Progenitor cell of endocrine pancreas (in vitro differentiated cells): ENCODE measurements at regions not wholly inside any gene's neighbourhood (a gene's known extent, or its start where the extent isn't known, plus 50 kb on each side); places are given as distances from the start of the nearest gene placed in this dataset.
"Not testable (repeated sequence)": the region's sequence is repeated elsewhere in the genome, so short reads cannot be mapped to it uniquely, and the experiment has no call there.

Experiments used
- DNase-seq: peaks from one replicate; pipeline ENCODE4 v3.0.0; 2021; ENCODE audit warnings: low spot score; ENCODE audit not compliant: unreplicated experiment
- H3K27ac Mint-ChIP-seq: 2 replicates; pipeline ENCODE4 v1.8.0; 2021; ENCODE audit warnings: mild to moderate bottlenecking, moderate library complexity, mixed read lengths
- H3K27me3 Mint-ChIP-seq: 2 replicates; pipeline ENCODE4 v1.8.0; 2021; ENCODE audit warnings: mixed read lengths
- H3K36me3 Mint-ChIP-seq: 2 replicates; pipeline ENCODE4 v1.8.0; 2022; ENCODE audit warnings: mixed read lengths; ENCODE audit not compliant: insufficient read depth
- H3K4me1 Mint-ChIP-seq: 2 replicates; pipeline ENCODE4 v1.8.0; 2021; ENCODE audit warnings: low read depth, mixed read lengths
- H3K4me3 Mint-ChIP-seq: 2 replicates; pipeline ENCODE4 v1.8.0; 2021; ENCODE audit warnings: low read depth, mild to moderate bottlenecking, moderate library complexity, mixed read lengths
- H3K9me3 Mint-ChIP-seq: 2 replicates; pipeline ENCODE4 v1.8.0; 2021; ENCODE audit warnings: low read depth, mixed read lengths
- CTCF ChIP-seq: fragments of 200-600 bp; sonication (generic); IDR thresholded peaks from one replicate; pipeline ENCODE4 v1.5.0; 2021; ENCODE audit warnings: antibody characterized with exemption, mild to moderate bottlenecking; ENCODE audit not compliant: unreplicated experiment

DNA sequence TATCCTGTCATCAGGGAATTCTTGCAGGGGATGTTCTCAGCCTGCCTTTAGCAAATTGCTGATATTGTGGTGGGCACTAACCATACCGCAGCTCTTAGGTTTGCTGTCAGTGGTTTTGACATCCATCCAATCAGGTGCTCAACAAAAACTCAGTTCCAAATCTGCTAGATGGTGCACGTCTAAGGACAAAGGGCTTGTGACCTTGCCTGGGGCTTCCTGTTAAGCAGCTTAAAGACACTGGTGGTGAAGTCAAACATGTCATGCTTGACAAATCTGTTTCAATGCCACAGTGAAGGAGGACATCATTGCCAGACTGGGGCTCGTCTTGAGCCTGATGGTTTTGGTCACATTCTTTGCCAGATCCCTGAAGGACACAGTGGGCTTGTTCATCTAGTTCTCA, 179.8 kb upstream of the NOX3 start:
- no peak overlapping the region for H3K27ac Mint-ChIP-seq
- H3K4me1 Mint-ChIP-seq = peaks cover 8% of the 10 kb centered on the region
- no peaks in the 10 kb centered on the region for H3K36me3 Mint-ChIP-seq
- H3K27me3 Mint-ChIP-seq = no peaks in the 10 kb centered on the region
- peaks cover 11% of the 10 kb centered on the region for H3K9me3 Mint-ChIP-seq
- H3K4me3 Mint-ChIP-seq = no peak overlapping the region
- TF ChIP-seq CTCF = no peak
- DNase-seq = no peak

- no peaks in the 10 kb centered on the region for H3K36me3 Mint-ChIP-seq
- no peak for DNase-seq
- TF ChIP-seq CTCF = no peak
- H3K4me3 Mint-ChIP-seq = no peak overlapping the region
- H3K4me1 Mint-ChIP-seq = peaks cover 15% of the 10 kb centered on the region
- H3K27ac Mint-ChIP-seq = no peak overlapping the region
- no peaks in the 10 kb centered on the region for H3K27me3 Mint-ChIP-seq
- H3K9me3 Mint-ChIP-seq = peaks cover 7% of the 10 kb centered on the region
Observed at GRCh38 chr6:155630085-155630484, 174.4 kb upstream of the NOX3 start.

DNA sequence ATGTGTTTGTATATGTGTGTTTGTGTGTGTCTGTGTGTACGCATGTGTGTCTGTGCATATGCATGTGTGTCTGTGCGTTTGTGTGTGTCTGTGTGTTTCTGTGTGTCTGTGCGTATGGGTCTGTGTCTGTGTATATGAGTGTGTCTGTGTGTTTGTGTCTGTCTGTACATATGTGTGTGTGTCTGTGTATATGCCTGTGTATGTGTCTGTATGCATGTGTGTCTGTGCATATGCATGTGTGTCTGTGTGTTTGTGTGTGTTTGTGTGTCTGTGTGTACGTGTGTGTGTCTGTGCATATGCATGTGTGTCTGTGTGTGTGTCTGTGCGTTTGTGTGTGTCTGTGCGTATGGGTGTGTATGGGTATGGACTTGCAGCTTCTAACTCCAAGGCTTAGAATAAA, 174.0 kb upstream of the NOX3 start:
- H3K27ac Mint-ChIP-seq = no peak overlapping the region
- DNase-seq = no peak
- TF ChIP-seq CTCF = no peak
- H3K36me3 Mint-ChIP-seq = no peaks in the 10 kb centered on the region
- H3K9me3 Mint-ChIP-seq = peaks cover 7% of the 10 kb centered on the region
- no peak overlapping the region for H3K4me3 Mint-ChIP-seq
- no peaks in the 10 kb centered on the region for H3K27me3 Mint-ChIP-seq
- peaks cover 15% of the 10 kb centered on the region for H3K4me1 Mint-ChIP-seq

- Mint-ChIP-seq H3K4me3 (no peak overlapping the region), H3K36me3 (no peaks in the 10 kb centered on the region), H3K27ac (no peak overlapping the region), H3K4me1 (peaks cover 11% of the 10 kb centered on the region), H3K27me3 (no peaks in the 10 kb centered on the region), H3K9me3 (peaks cover 7% of the 10 kb centered on the region)
- DNase-seq = no peak
- TF ChIP-seq CTCF = no peak
Observed at GRCh38 chr6:155628306-155628705, 172.7 kb upstream of the NOX3 start.

- not testable (repeated sequence) for H3K27me3 Mint-ChIP-seq, H3K4me3 Mint-ChIP-seq, H3K9me3 Mint-ChIP-seq, H3K27ac Mint-ChIP-seq, DNase-seq, H3K36me3 Mint-ChIP-seq
- H3K4me1 Mint-ChIP-seq = peaks cover 11% of the 10 kb centered on the region
Observed at GRCh38 chr6:155627722-155628212, 172.1 kb upstream of the NOX3 start.

DNA sequence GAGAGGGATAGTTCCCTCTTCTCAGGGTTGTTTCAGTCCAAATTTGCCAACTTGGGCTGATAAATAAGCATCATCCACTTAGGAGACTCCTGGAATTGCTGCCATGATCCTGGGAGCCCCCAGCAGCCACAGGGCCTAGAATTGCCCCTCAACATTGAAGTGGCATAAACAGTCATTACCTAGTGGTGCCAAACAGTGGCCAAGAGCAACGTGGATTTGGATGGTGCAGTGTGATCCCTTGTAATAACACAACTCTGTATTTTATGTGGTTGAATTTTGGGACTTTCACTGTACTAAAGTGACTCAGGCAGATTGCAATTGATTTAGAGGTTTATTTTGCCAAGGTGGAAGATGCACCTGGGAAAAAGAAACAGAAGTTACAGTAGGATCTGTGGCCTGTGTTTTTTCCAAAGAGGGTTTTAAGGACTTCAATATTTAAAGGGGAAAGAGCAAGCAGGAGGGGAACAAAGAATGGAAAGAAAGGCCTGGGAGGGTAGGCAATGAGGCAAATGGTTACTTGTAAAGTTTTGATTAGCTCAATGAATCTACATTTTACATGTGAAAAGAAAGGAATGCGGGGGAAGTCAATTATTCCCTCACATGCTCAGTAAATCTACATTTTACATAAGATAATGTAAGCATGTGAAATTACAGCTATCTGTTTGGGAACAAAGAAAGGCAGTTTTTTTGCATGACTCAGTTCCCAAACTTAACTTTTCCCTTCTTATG, 168.0 kb upstream of the NOX3 start:
- Mint-ChIP-seq H3K4me1 (peaks cover 2% of the 10 kb centered on the region), H3K9me3 (no peaks in the 10 kb centered on the region), H3K36me3 (no peaks in the 10 kb centered on the region), H3K4me3 (no peak overlapping the region), H3K27me3 (no peaks in the 10 kb centered on the region), H3K27ac (no peak overlapping the region)
- DNase-seq = no peak
- TF ChIP-seq CTCF = no peak
